ENCODE measurements at regions not wholly inside any gene's neighbourhood (a gene's known extent, or its start where the extent isn't known, plus 50 kb on each side); places are given as distances from the start of the nearest gene placed in this dataset.
A peak's percentile ranks its signal among the peaks of the same experiment; 100 is the strongest.

GRCh38 chr18:28331551-28331950 lies 154.6 kb upstream of the CDH2 start (continued):
- TF ChIP-seq BATF2 (CRISPR knock-in tag; IDR thresholded peaks at IDR 0.05), result no peak
- no peak for TF ChIP-seq KLF11 (CRISPR knock-in tag; IDR thresholded peaks at IDR 0.05)

GRCh38 chr18:28313602-28314001 lies 136.7 kb upstream of the CDH2 start:
- ATAC-seq (no peak), FAIRE-seq (no peak), DNase-seq (ENCODE audit: low spot score) (no peak)
- CTCF ChIA-PET (ENCODE audit: low intra/inter-chr PET ratio, low total read pairs), result no interaction called here
- H2AFZ ChIP-seq (ENCODE audit: low read length), result no peak overlapping the region
- no peaks in the 10 kb centered on the region for H3K4me1 ChIP-seq (ENCODE audit: insufficient read depth, low read length)
- WGBS (ENCODE audit: low lambda C conversion rate), result under 1% methylated on average over 3 of the region's 3 CpGs
- H3K4me3 ChIP-seq (replicated peaks in 1 of 3; ENCODE audit: insufficient read depth in 1 of 3, low read depth in 2 of 3, low read length in 3 of 3), result no peak overlapping the region
- no peaks in the 10 kb centered on the region for H3K27me3 ChIP-seq (ENCODE audit: control insufficient read depth in 1 of 2, insufficient read depth in 2 of 2, low read length in 2 of 2)
- no peak overlapping the region for H3K27ac ChIP-seq (ENCODE audit: extremely low read length, insufficient read depth, low read length)
- no peak overlapping the region for H3K4me2 ChIP-seq (ENCODE audit: low read depth, low read length)
- TF ChIP-seq MAFK (conservative IDR thresholded peaks at IDR 0.05 in 1 of 2, IDR thresholded peaks at IDR 0.05 in 1 of 2; ENCODE audit: low read length in 2 of 2), result peak in 1 of 2 experiments; percentile 68; a peak in 2 of 4 replicates
- TF ChIP-seq HNF4G (IDR thresholded peaks at IDR 0.05; ENCODE audit: borderline replicate concordance, low read depth, low read length), result no peak
- no peak for TF ChIP-seq HNF4G (CRISPR knock-in tag; IDR thresholded peaks at IDR 0.05; ENCODE audit: borderline replicate concordance, low read depth)
- TF ChIP-seq MAFF (IDR thresholded peaks at IDR 0.05; ENCODE audit: low read depth, low read length), result peak; percentile 65
- BruUV-seq (replicated peaks), result no TSS peak
- POLR2A ChIA-PET, result no interaction called here
- in situ Hi-C loops (cut with HindIII; ENCODE audit: extremely low pct_ligation_motif_present, low pct_unique_long_range_greater_than_20kb) (no loop called here), intact Hi-C loops (cut with micrococcal nuclease; ENCODE audit: unreplicated experiment) (no loop called here)
- H3K36me3 ChIP-seq (replicated peaks in 1 of 2; ENCODE audit: control insufficient read depth in 1 of 2, insufficient read depth in 2 of 2, low read length in 2 of 2), result no peaks in the 10 kb centered on the region
- no peak overlapping the region for H3K9ac ChIP-seq (ENCODE audit: insufficient read depth, low read depth, low read length)
- no peaks in the 10 kb centered on the region for H4K20me1 ChIP-seq (ENCODE audit: insufficient read depth, low read length)
- no peaks in the 10 kb centered on the region for H3K9me3 ChIP-seq (ENCODE audit: low read length)
- H3K79me2 ChIP-seq (ENCODE audit: insufficient read depth, low read length), result no peaks in the 10 kb centered on the region

- H3K79me2 ChIP-seq (ENCODE audit: insufficient read depth, low read length), result no peaks in the 10 kb centered on the region
- no peak for ATAC-seq
- H3K36me3 ChIP-seq (replicated peaks in 1 of 2; ENCODE audit: control insufficient read depth in 1 of 2, insufficient read depth in 2 of 2, low read length in 2 of 2), result no peaks in the 10 kb centered on the region
- no peak overlapping the region for H3K4me2 ChIP-seq (ENCODE audit: low read depth, low read length)
- H3K9me3 ChIP-seq (ENCODE audit: low read length), result no peaks in the 10 kb centered on the region
- H3K9ac ChIP-seq (ENCODE audit: insufficient read depth, low read depth, low read length), result no peak overlapping the region
- TF ChIP-seq ZNF354B (CRISPR knock-in tag; IDR thresholded peaks at IDR 0.05) (no peak), PHF20 (CRISPR knock-in tag; IDR thresholded peaks at IDR 0.05) (no peak), RAD51 (IDR thresholded peaks at IDR 0.05; ENCODE audit: borderline replicate concordance) (peak; percentile 75), ZNF619 (CRISPR knock-in tag; IDR thresholded peaks at IDR 0.05) (no peak), KDM3A (CRISPR knock-in tag; IDR thresholded peaks at IDR 0.05; ENCODE audit: low read depth) (no peak)
- no peaks in the 10 kb centered on the region for H3K4me1 ChIP-seq (ENCODE audit: insufficient read depth, low read length)
- H4K20me1 ChIP-seq (ENCODE audit: insufficient read depth, low read length), result no peaks in the 10 kb centered on the region
- no peak overlapping the region for H3K27ac ChIP-seq (ENCODE audit: extremely low read length, insufficient read depth, low read length)
- intact Hi-C loops (cut with micrococcal nuclease; ENCODE audit: unreplicated experiment) (no loop called here), in situ Hi-C loops (cut with HindIII; ENCODE audit: extremely low pct_ligation_motif_present, low pct_unique_long_range_greater_than_20kb) (no loop called here)
- H2AFZ ChIP-seq (ENCODE audit: low read length), result no peak overlapping the region
- ChIA-PET CTCF (ENCODE audit: low intra/inter-chr PET ratio, low total read pairs) (no interaction called here), POLR2A (no interaction called here)
- no peak for FAIRE-seq
- H3K4me3 ChIP-seq (replicated peaks in 1 of 3; ENCODE audit: insufficient read depth in 1 of 3, low read depth in 2 of 3, low read length in 3 of 3), result no peak overlapping the region
- H3K27me3 ChIP-seq (ENCODE audit: control insufficient read depth in 1 of 2, insufficient read depth in 2 of 2, low read length in 2 of 2), result no peaks in the 10 kb centered on the region
- WGBS (ENCODE audit: low lambda C conversion rate), result 19% methylated on average over 5 of the region's 5 CpGs
- no TSS peak for BruUV-seq (replicated peaks)
- no peak for DNase-seq (ENCODE audit: low spot score)
Measured at GRCh38 chr18:28288784-28289183, 111.9 kb upstream of the CDH2 start.
